BJ (cell line): ENCODE measurements at regions not wholly inside any gene's neighbourhood (a gene's known extent, or its start where the extent isn't known, plus 50 kb on each side); places are given as distances from the start of the nearest gene placed in this dataset.
"Not testable (repeated sequence)": the region's sequence is repeated elsewhere in the genome, so short reads cannot be mapped to it uniquely, and the experiment has no call there.

Experiments
- CTCF ChIA-PET: fragments of 350-600 bp; formaldehyde crosslinking; extraction: SDS; loops from one replicate; lab custom pipeline; 2021; ENCODE audit warnings: antibody characterized with exemption, inconsistent platforms; lab: Yijun Ruan, JAX
- POLR2A ChIA-PET: fragments of 300-600 bp; sonication (Branson Sonifier 250); formaldehyde crosslinking; extraction: SDS; loops from one replicate; lab custom pipeline; 2021; ENCODE audit warnings: antibody characterized with exemption; lab: Charles Lee
- DNase-seq: peaks from one replicate; pipeline ENCODE4 v3.0.0-alpha.2; 2011; ENCODE audit warnings: low read depth
- H3K27me3 ChIP-seq: 2 replicates; pipeline ENCODE4 v1.6.0; 2011; ENCODE audit warnings: low read length; ENCODE audit not compliant: control insufficient read depth, insufficient read depth
- H3K36me3 ChIP-seq: 2 replicates; pipeline ENCODE4 v1.5.1; 2011; ENCODE audit warnings: low read length; ENCODE audit not compliant: control insufficient read depth, insufficient read depth
- H3K4me3 ChIP-seq: 2 replicates; pipeline ENCODE4 v1.5.1; 2011; ENCODE audit warnings: low read depth, mild to moderate bottlenecking, control low read depth, low read length
- TF ChIP-seq, protein P1 (sequence below): IDR thresholded peaks from 2 replicates; pipeline ENCODE4 v1.5.1; 2011; ENCODE audit warnings: low read depth, mild to moderate bottlenecking, control low read depth, inconsistent platforms, low read length, moderate library complexity; ENCODE audit not compliant: insufficient read depth

DNA sequence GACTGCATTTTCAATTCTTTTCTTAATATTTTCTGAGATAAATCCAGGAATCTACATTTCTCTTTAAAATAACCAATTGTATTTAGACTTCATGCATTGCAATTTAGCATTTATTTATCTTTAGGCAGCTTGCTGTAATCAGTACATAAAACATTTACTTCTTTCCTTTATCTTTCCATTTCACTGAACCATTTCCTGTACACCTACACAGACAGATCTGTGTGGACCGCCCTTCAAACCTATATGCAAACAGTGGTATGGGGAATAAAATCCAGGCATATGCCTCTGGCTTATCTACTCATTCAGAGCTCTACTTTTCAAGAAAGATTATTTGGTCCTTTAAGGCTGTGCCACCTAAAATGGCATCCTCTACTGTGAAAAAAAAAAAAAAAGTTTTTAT, 640.0 kb downstream of the MAT2B start:
- DNase-seq = no peak
- Histone ChIP-seq H3K36me3 (no peaks in the 10 kb centered on the region), H3K27me3 (no peaks in the 10 kb centered on the region), H3K4me3 (no peak overlapping the region)
- TF ChIP-seq, protein P1, sequence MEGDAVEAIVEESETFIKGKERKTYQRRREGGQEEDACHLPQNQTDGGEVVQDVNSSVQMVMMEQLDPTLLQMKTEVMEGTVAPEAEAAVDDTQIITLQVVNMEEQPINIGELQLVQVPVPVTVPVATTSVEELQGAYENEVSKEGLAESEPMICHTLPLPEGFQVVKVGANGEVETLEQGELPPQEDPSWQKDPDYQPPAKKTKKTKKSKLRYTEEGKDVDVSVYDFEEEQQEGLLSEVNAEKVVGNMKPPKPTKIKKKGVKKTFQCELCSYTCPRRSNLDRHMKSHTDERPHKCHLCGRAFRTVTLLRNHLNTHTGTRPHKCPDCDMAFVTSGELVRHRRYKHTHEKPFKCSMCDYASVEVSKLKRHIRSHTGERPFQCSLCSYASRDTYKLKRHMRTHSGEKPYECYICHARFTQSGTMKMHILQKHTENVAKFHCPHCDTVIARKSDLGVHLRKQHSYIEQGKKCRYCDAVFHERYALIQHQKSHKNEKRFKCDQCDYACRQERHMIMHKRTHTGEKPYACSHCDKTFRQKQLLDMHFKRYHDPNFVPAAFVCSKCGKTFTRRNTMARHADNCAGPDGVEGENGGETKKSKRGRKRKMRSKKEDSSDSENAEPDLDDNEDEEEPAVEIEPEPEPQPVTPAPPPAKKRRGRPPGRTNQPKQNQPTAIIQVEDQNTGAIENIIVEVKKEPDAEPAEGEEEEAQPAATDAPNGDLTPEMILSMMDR = no peak
- CTCF ChIA-PET = interaction anchor here (1.5 kb wide), 1 partner anchor 21 kb away, joined by 6 read pairs; no protein-coding TSS in a partner anchor
- POLR2A ChIA-PET = no interaction called here

DNA sequence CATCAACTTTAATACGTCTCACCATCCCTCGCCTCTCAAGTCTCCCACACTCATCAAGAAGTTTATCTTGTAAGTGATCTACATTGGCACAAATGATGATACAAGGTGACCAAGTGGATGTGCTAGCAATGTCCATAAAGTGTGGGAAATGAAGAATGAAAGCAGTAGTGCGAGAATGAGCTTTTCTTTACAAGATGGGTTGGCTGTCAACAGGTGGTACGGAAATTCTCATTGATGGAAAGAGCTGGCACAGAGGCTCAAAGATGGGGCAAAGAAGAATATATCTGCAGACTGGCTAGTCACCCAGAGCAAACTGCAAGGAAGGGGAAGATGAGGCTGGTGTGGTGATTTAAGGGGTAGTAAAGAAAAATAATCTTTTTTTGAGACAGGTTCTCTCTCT, 640.8 kb downstream of the MAT2B start:
- DNase-seq = no peak
- CTCF ChIA-PET = no interaction called here
- Histone ChIP-seq H3K36me3 (no peaks in the 10 kb centered on the region), H3K27me3 (no peaks in the 10 kb centered on the region), H3K4me3 (no peak overlapping the region)
- TF ChIP-seq, protein P1 = no peak
- POLR2A ChIA-PET = no interaction called here

DNA sequence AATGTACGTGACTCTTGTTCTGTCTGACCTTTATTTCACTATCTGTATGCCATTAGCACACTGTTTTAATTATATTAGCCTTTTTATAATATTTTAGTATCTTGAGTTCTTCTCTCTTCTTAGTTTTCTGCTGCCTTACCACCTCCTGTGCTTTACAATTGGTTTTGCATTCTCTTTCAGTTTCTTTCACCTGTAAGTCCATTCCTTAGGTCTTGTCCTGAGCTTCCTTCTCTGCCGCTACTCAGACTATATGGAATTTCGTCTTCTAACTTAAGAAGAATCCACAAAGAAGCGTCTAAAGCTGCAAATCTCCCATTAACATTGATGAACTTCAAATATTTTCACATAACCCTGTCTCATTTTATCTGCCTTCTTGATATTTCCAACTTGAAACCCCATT, 642.9 kb downstream of the MAT2B start:
- CTCF ChIA-PET = no interaction called here
- POLR2A ChIA-PET = no interaction called here
- no peak for DNase-seq

DNA sequence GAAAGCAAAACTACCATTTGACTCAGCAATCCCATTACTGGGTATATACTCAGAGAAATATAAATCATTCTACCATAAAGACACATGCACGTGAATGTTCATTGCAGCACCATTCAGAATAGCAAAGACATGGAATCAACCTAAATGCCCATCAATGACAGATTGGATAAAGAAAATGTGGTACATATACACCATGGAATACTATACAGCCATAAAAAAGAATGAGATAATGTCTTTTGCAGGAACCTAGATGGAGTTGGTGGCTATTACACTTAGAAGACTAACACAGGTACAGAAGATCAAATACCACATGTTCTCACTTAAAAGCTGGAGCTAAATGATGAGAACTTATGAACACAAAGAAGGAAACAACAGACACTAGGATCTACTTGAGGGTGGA, 647.1 kb downstream of the MAT2B start:
- CTCF ChIA-PET, POLR2A ChIA-PET, DNase-seq, H3K27me3 ChIP-seq, H3K36me3 ChIP-seq, H3K4me3 ChIP-seq: not testable (repeated sequence)

More for the DNA sequence above, 642.9 kb downstream of the MAT2B start:
- Histone ChIP-seq H3K36me3 (no peaks in the 10 kb centered on the region), H3K27me3 (no peaks in the 10 kb centered on the region), H3K4me3 (no peak overlapping the region)
- TF ChIP-seq, protein P1 = no peak

DNA sequence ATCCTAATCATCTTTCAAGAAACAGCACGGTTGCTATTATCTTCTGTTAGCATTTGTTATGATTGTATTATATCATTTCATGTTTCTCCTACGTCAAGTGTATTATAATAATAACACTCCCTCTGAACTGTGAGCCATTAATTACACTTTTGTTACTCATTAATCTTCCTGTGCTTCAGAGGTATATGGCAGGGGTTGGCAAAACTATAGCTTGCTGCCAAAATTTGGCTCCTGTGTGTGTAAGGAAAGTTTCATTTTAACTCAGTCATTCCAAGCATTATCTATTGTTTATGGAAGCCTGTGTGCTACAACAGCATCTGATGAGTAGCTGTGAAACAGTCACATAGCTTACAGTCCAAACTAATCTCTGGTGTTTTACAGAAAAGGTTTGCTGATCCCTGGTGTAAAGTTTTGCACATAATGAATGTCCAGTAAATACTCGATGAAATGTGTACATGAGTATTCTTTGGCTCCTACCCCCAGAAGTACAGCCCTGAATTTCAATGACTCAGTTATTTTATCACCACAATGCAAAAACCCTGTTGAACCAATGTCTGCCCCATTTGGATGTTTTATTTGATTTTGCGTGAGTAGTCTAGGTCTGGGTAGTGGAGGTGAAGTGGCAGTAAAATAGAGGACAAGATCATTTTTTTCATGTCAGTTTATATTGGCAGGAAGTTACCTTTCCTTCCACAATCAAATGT, 648.2 kb downstream of the MAT2B start:
- Histone ChIP-seq H3K36me3 (no peaks in the 10 kb centered on the region), H3K27me3 (no peaks in the 10 kb centered on the region), H3K4me3 (no peak overlapping the region)
- TF ChIP-seq, protein P1 = no peak
- POLR2A ChIA-PET = no interaction called here
- CTCF ChIA-PET = no interaction called here
- DNase-seq = no peak

DNA sequence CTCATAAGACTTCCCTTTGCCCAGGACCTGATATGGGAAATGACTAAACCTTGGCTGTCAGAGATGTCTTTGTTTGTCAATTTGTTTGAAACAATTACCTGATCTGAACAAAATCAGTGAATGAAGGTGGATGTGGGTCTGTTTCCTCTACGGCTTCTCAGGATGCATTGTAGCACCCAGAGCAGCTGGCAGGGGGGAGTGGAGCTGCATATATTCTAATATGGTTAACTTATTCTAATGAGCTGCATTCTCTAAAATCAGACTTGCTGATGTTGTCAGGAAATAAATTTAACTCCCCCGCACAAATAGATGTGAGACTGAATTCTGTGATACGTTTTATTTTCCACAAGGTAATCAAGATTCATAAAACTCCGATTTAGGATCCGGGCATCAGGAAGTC, 665.4 kb downstream of the MAT2B start:
- ChIA-PET POLR2A (no interaction called here), CTCF (no interaction called here)
- no peak for DNase-seq
- Histone ChIP-seq H3K36me3 (no peaks in the 10 kb centered on the region), H3K27me3 (no peaks in the 10 kb centered on the region), H3K4me3 (no peak overlapping the region)
- TF ChIP-seq, protein P1 = no peak
